ENCODE measurements at regions not wholly inside any gene's neighbourhood (a gene's known extent, or its start where the extent isn't known, plus 50 kb on each side); places are given as distances from the start of the nearest gene placed in this dataset.
A peak's percentile ranks its signal among the peaks of the same experiment; 100 is the strongest.
"Not testable (repeated sequence)": the region's sequence is repeated elsewhere in the genome, so short reads cannot be mapped to it uniquely, and the experiment has no call there.

DNA sequence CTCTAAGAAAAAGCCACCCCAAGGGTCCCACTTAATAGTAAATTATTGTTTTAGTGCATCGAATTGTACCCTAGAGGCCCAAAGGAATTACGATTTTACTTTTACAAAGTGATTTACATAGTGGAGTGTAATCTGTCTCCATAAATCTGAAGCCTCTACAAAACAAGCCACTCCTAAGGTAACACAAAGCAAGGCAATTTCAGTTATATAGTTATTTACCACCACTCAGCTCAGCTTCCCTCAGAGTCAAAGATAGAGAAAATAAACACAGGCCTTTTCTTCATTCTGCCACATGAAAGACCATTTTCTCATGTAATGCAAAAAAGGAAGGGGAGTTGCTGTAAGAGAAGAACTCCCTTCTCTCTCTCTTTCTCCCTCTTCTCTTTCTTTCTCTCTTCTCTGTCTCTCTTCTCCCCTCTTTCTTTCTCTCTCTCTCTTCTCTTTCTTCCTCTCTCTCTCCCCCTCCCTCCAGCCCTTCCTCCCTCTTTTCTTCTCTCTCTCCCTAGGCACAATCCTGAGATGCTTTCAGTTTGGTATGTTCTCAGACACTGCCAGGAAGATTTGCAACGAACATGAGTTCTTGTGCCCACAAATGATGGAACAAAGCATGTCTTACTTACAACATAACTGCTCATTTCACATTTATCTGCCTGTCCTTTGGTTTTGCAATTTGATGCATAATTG lies 264.5 kb downstream of the BCL2 start:
- H3K36me3 ChIP-seq: no peaks in the 10 kb centered on the region
- DNase-seq (ENCODE audit: low read depth in 1 of 2, low spot score in 1 of 2): peak in 1 of 2 donors; percentile 11
- peaks cover 7% of the 10 kb centered on the region for H3K4me1 ChIP-seq (ENCODE audit: low read depth)
- no peak overlapping the region for H3K4me3 ChIP-seq
- no peaks in the 10 kb centered on the region for H3K27me3 ChIP-seq
- TF ChIP-seq CTCF (IDR thresholded peaks at IDR 0.05; ENCODE audit: low read depth, low read length): no peak
- H3K9me3 ChIP-seq (ENCODE audit: low read depth): no peaks in the 10 kb centered on the region
- no peak overlapping the region for H3K27ac ChIP-seq

GRCh38 chr18:63051928-63052327 lies 267.6 kb downstream of the BCL2 start:
- Histone ChIP-seq H3K9me3 (ENCODE audit: low read depth) (no peaks in the 10 kb centered on the region), H3K27ac (no peak overlapping the region), H3K4me1 (ENCODE audit: low read depth) (peaks cover 7% of the 10 kb centered on the region), H3K36me3 (no peaks in the 10 kb centered on the region), H3K27me3 (no peaks in the 10 kb centered on the region), H3K4me3 (no peak overlapping the region)
- DNase-seq (ENCODE audit: low read depth in 1 of 2, low spot score in 1 of 2): no peak
- TF ChIP-seq CTCF (IDR thresholded peaks at IDR 0.05; ENCODE audit: low read depth, low read length): no peak

DNA sequence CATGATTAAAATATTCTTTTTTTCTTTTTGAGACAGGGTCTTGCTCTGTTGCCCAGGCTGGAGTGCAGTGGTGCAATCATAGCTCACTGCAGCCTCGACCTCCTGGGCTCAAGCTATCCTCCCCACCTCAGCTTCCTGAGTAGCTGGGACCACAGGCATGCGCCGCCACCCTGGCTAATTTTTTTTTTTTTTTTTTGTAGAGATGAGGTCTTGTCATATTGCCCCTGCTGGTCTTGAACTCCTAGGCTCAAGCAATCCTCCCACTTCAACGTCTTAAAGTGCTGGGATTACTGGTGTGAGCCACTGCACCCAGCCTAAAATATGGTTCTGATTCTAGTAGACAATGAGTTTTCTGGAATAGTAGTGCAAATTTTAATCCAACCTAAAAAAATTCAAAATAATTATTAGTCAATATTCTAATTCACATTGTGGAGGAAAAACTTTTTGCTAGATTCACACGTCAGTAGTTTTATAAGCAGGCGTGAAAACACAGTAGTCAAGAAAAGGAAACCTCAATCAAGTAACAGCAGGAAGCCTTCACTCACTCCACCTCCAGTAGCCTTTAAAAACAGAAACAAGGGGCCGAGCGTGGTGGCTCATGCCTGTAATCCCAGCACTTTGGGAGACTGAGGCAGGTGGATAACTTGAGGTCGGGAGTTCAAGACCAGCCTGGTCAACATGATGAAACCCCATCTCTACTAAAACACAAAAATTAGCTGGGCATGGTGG lies 268.7 kb downstream of the BCL2 start:
- H3K4me3 ChIP-seq; DNase-seq (ENCODE audit: low read depth in 1 of 2, low spot score in 1 of 2); H3K36me3 ChIP-seq; H3K4me1 ChIP-seq (ENCODE audit: low read depth); H3K27me3 ChIP-seq; H3K9me3 ChIP-seq (ENCODE audit: low read depth); H3K27ac ChIP-seq: not testable (repeated sequence)

DNA sequence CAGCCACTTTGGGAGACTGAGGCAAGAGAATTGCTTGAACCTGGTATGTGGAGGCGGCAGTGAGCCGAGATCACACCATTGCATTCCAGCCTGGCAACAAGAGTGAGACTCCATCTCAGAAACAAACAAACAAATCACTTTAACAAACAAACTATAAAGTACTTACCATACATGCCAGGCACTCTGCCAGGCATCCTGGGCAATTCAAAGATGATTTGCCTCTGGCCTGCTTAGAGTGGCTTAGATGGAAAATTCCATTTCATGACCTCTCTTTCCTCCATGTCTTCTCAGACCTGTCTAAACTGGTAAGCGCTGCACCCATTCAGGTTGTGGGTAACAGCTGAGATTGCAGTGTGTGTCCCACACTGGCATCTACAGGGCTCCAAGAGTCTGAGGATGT lies 273.2 kb downstream of the BCL2 start:
- H3K4me3 ChIP-seq: no peak overlapping the region
- H3K4me1 ChIP-seq (ENCODE audit: low read depth): peaks cover 1% of the 10 kb centered on the region
- DNase-seq (ENCODE audit: low read depth in 1 of 2, low spot score in 1 of 2): no peak
- no peak overlapping the region for H3K27ac ChIP-seq
- H3K36me3 ChIP-seq: no peaks in the 10 kb centered on the region
- no peaks in the 10 kb centered on the region for H3K9me3 ChIP-seq (ENCODE audit: low read depth)
- no peaks in the 10 kb centered on the region for H3K27me3 ChIP-seq
- TF ChIP-seq CTCF (IDR thresholded peaks at IDR 0.05; ENCODE audit: low read depth, low read length): no peak

GRCh38 chr18:63043516-63043915 lies 276.1 kb downstream of the BCL2 start:
- no peak overlapping the region for H3K4me3 ChIP-seq
- no peaks in the 10 kb centered on the region for H3K4me1 ChIP-seq (ENCODE audit: low read depth)
- H3K27me3 ChIP-seq: no peaks in the 10 kb centered on the region
- DNase-seq (ENCODE audit: low read depth in 1 of 2, low spot score in 1 of 2): peak in 1 of 2 donors; percentile 73
- no peaks in the 10 kb centered on the region for H3K9me3 ChIP-seq (ENCODE audit: low read depth)
- no peak overlapping the region for H3K27ac ChIP-seq
- H3K36me3 ChIP-seq: no peaks in the 10 kb centered on the region
- TF ChIP-seq CTCF (IDR thresholded peaks at IDR 0.05; ENCODE audit: low read depth, low read length): no peak

DNA sequence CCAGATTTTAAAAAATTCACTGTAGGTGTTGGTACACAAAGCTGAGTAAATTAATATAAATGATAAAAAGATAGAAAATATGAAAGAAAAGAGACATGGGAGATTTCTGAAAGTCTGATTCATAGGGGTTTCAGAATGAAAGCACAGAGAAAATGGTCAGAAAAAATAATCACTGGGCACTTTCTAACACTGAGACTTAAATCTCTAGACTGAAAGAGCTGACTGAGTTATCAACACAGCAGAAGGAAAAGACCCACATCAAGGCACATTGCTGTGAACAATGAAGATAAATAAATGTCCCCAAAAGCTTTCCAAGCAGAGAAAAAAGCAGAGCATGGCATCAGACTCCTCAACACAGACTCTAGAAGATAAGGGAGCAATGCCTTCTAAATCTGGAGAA lies 277.2 kb downstream of the BCL2 start:
- TF ChIP-seq CTCF (IDR thresholded peaks at IDR 0.05; ENCODE audit: low read depth, low read length): no peak
- DNase-seq (ENCODE audit: low read depth in 1 of 2, low spot score in 1 of 2): peak in 1 of 2 donors; percentile 14
- H3K9me3 ChIP-seq (ENCODE audit: low read depth): no peaks in the 10 kb centered on the region

More for the DNA sequence above, 277.2 kb downstream of the BCL2 start:
- Histone ChIP-seq H3K4me3 (no peak overlapping the region), H3K27ac (no peak overlapping the region), H3K27me3 (no peaks in the 10 kb centered on the region), H3K4me1 (ENCODE audit: low read depth) (no peaks in the 10 kb centered on the region), H3K36me3 (no peaks in the 10 kb centered on the region)

All from cardiac muscle cell (in vitro differentiated cells and primary cell).